ENCODE measurements at regions not wholly inside any gene's neighbourhood (a gene's known extent, or its start where the extent isn't known, plus 50 kb on each side); places are given as distances from the start of the nearest gene placed in this dataset.
A peak's percentile ranks its signal among the peaks of the same experiment; 100 is the strongest.

DNA sequence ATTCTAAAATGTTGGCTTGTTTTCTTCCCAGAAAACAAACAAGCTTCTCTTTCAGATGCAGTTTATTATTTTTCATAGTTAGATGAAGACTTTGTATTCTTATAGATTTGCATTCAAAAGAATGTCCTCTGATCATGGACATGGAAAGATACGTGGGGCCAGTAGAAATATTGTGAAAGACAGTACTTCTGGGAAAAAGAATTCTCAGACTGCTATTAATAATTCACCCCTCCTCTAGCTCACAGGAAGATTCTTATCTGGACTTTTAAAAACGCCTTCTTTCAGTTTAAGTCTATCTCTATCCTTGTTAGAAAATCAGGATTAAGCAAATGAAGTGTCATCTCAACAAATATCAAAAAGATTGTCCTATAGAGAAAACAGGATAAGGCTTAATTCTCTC, 514.1 kb upstream of the ADAMTS9 start:
- 67% methylated on average over 2 of the region's 2 CpGs; no CpG with 5 or more reads in 1 of the 2 experiments for WGBS, 2 experiments (ENCODE audit: insufficient coverage in 1 of 2, insufficient read length in 1 of 2)
- H3K27me3 Mint-ChIP-seq (ENCODE audit: insufficient read depth) = peaks cover 32% of the 10 kb centered on the region
- H3K4me3 Mint-ChIP-seq = no peak overlapping the region
- TF ChIP-seq, protein P1, sequence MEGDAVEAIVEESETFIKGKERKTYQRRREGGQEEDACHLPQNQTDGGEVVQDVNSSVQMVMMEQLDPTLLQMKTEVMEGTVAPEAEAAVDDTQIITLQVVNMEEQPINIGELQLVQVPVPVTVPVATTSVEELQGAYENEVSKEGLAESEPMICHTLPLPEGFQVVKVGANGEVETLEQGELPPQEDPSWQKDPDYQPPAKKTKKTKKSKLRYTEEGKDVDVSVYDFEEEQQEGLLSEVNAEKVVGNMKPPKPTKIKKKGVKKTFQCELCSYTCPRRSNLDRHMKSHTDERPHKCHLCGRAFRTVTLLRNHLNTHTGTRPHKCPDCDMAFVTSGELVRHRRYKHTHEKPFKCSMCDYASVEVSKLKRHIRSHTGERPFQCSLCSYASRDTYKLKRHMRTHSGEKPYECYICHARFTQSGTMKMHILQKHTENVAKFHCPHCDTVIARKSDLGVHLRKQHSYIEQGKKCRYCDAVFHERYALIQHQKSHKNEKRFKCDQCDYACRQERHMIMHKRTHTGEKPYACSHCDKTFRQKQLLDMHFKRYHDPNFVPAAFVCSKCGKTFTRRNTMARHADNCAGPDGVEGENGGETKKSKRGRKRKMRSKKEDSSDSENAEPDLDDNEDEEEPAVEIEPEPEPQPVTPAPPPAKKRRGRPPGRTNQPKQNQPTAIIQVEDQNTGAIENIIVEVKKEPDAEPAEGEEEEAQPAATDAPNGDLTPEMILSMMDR (conservative IDR thresholded peaks at IDR 0.05) = no peak
- Histone ChIP-seq H3K4me1 (ENCODE audit: control insufficient read depth, insufficient read depth, low read length) (peaks cover 14% of the 10 kb centered on the region), H3K9me3 (ENCODE audit: control insufficient read depth, low read length) (peaks cover 7% of the 10 kb centered on the region), H3K9ac (ENCODE audit: extremely low read depth, low read length, poor library complexity, severe bottlenecking) (no peak overlapping the region), H3K27me3 (ENCODE audit: control insufficient read depth, insufficient read depth, low read length, poor library complexity, severe bottlenecking) (peaks cover 22% of the 10 kb centered on the region), H3K36me3 (ENCODE audit: control insufficient read depth, insufficient read depth, low read length) (no peaks in the 10 kb centered on the region), H3K27ac (ENCODE audit: low read depth, low read length) (no peak overlapping the region), H3K4me3 (ENCODE audit: low read length) (no peak overlapping the region)
- no peaks in the 10 kb centered on the region for H3K9me3 Mint-ChIP-seq
- DNase-seq = no peak
- H3K4me1 Mint-ChIP-seq = peaks cover 18% of the 10 kb centered on the region
- H3K36me3 Mint-ChIP-seq (ENCODE audit: low read depth) = no peaks in the 10 kb centered on the region
- no peak overlapping the region for H3K27ac Mint-ChIP-seq

GRCh38 chr3:65200310-65200970, 512.6 kb upstream of the ADAMTS9 start:
- H3K36me3 ChIP-seq (ENCODE audit: control insufficient read depth, insufficient read depth, low read length) = no peaks in the 10 kb centered on the region
- no peaks in the 10 kb centered on the region for H3K36me3 Mint-ChIP-seq (ENCODE audit: low read depth)
- no peaks in the 10 kb centered on the region for H3K9me3 ChIP-seq (ENCODE audit: control insufficient read depth, low read length)
- TF ChIP-seq, protein P1 (conservative IDR thresholded peaks at IDR 0.05) = no peak
- 80 to 93% methylated on average over 4 to 5 of the region's 5 CpGs for WGBS, 2 experiments (ENCODE audit: insufficient coverage in 1 of 2, insufficient read length in 1 of 2)
- peaks cover 37% of the 10 kb centered on the region for H3K27me3 Mint-ChIP-seq (ENCODE audit: insufficient read depth)
- H3K9ac ChIP-seq (ENCODE audit: extremely low read depth, low read length, poor library complexity, severe bottlenecking) = no peak overlapping the region
- H3K27me3 ChIP-seq (ENCODE audit: control insufficient read depth, insufficient read depth, low read length, poor library complexity, severe bottlenecking) = peaks cover 22% of the 10 kb centered on the region
- H3K4me3 Mint-ChIP-seq = no peak overlapping the region
- H3K27ac Mint-ChIP-seq = no peak overlapping the region
- DNase-seq = no peak
- peaks cover 14% of the 10 kb centered on the region for H3K4me1 ChIP-seq (ENCODE audit: control insufficient read depth, insufficient read depth, low read length)
- H3K4me1 Mint-ChIP-seq = peaks cover 18% of the 10 kb centered on the region
- peak overlapping the region; percentile 47 for H3K27ac ChIP-seq (ENCODE audit: low read depth, low read length)
- H3K4me3 ChIP-seq (ENCODE audit: low read length) = no peak overlapping the region
- no peaks in the 10 kb centered on the region for H3K9me3 Mint-ChIP-seq

GRCh38 chr3:65196663-65197062, 508.9 kb upstream of the ADAMTS9 start:
- H3K4me3 Mint-ChIP-seq = no peak overlapping the region
- peaks cover 4% of the 10 kb centered on the region for H3K4me1 Mint-ChIP-seq
- TF ChIP-seq, protein P1 (conservative IDR thresholded peaks at IDR 0.05) = no peak

More at GRCh38 chr3:65196663-65197062, 508.9 kb upstream of the ADAMTS9 start:
- Histone ChIP-seq H3K4me1 (ENCODE audit: control insufficient read depth, insufficient read depth, low read length) (no peaks in the 10 kb centered on the region), H3K27me3 (ENCODE audit: control insufficient read depth, insufficient read depth, low read length, poor library complexity, severe bottlenecking) (peaks cover 22% of the 10 kb centered on the region), H3K4me3 (ENCODE audit: low read length) (no peak overlapping the region), H3K9me3 (ENCODE audit: control insufficient read depth, low read length) (no peaks in the 10 kb centered on the region), H3K27ac (ENCODE audit: low read depth, low read length) (peak overlapping the region; percentile 48), H3K9ac (ENCODE audit: extremely low read depth, low read length, poor library complexity, severe bottlenecking) (no peak overlapping the region), H3K36me3 (ENCODE audit: control insufficient read depth, insufficient read depth, low read length) (no peaks in the 10 kb centered on the region)
- no peak overlapping the region for H3K27ac Mint-ChIP-seq
- no peak for DNase-seq
- no peaks in the 10 kb centered on the region for H3K36me3 Mint-ChIP-seq (ENCODE audit: low read depth)
- no peaks in the 10 kb centered on the region for H3K9me3 Mint-ChIP-seq
- H3K27me3 Mint-ChIP-seq (ENCODE audit: insufficient read depth) = peaks cover 37% of the 10 kb centered on the region
- 69 to 75% methylated on average over 2 to 3 of the region's 3 CpGs for WGBS, 2 experiments (ENCODE audit: insufficient coverage in 1 of 2, insufficient read length in 1 of 2)

All from endodermal cell (in vitro differentiated cells).